Fibroblast of skin of right quadriceps (primary cell): ENCODE measurements at regions not wholly inside any gene's neighbourhood (a gene's known extent, or its start where the extent isn't known, plus 50 kb on each side); places are given as distances from the start of the nearest gene placed in this dataset.
"Not testable (repeated sequence)": the region's sequence is repeated elsewhere in the genome, so short reads cannot be mapped to it uniquely, and the experiment has no call there.

Source experiments
- DNase-seq: peaks from one replicate; pipeline ENCODE4 v3.0.0-alpha.2; 2013

DNA sequence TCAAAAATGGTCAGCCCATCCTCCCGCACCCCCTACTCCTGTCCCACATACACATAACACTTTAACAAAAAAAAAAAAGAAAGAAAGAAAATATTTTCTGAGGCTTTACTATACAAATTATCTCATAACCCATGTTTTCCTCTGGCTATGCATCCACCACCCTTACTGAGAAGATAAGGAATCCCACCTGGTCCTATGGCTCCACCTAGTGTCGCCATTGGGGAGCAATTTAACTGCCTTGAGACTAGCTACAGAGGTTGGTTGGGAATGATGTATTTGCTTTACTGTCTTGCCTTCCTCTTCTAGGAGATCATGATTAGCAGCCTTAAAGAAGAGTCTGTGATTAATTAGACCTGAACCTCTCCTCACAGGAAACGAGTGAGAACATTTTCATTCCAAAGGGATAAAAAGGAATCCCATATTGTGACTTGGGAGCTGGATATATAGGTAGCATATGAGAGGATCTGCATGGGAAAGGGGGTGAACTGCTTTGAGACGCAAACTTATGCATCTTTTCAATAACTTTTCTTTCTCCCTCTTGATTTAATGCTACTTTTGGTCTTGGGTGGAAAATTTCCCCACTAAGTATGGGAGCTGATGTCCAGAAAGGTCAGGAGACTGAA, 77.7 kb upstream of the SELENOP start:
- DNase-seq = peak; percentile 65

GRCh38 chr5:42888771-42889170, 77.1 kb upstream of the SELENOP start:
- no peak for DNase-seq

- DNase-seq = no peak
These were observed 75.9 kb upstream of the SELENOP start for GRCh38 chr5:42887575-42887974.

DNA sequence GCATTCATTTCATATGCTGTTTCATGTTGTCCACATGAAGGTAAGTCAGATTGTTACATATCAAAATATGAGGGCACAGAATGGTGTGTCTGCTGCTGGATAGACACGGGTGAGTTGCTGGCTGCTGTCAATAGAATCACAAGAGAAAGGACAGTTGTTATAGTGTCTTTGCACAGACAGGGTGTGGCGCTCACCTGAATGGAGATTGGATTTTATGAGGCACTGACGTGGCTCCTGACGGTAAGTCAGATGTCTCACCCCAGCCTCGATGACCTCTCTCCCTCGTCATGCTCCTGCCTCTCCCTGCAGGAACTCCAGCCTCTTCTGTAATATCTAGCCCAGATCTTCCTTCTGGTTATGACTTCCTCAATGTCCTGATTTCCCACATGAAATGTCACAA, 75.4 kb upstream of the SELENOP start:
- DNase-seq = no peak

DNA sequence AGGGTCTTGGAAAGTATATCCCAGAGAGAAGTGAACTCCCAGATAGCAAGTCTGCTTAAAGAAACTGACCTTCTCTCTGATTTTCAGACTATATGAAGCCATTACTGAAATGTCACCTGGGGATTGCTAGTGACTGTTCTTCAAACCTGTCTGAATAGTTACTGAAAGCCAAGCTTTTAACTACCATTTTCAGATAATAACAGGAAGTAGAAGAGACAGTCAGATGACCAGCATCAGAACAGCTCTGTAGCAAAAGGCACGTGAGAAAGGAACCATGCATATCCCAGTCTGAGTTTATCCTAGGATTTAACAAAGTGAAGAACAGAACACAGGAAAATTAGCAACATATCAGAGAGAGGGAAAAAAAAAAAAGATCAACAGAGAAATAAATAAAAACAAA, 74.9 kb upstream of the SELENOP start:
- no peak for DNase-seq

DNA sequence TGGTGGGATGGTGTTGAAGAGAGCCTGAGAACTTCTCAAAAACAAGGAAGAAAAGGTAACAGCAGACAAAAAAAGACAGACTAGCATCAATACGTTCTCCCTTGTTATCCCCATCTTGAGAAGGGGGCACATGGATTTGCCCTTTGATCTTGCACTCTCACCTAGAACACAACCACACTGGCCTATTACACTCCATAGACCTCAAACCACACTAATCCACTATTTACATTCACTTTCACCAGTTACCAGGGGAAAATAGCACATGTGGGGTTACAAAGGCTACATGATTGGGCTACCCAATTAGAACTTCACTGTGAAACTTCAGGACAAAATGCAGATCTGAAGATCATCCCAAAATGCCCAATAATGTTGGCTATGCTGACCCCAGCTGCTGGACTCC, 72.6 kb upstream of the SELENOP start:
- DNase-seq = no peak

DNA sequence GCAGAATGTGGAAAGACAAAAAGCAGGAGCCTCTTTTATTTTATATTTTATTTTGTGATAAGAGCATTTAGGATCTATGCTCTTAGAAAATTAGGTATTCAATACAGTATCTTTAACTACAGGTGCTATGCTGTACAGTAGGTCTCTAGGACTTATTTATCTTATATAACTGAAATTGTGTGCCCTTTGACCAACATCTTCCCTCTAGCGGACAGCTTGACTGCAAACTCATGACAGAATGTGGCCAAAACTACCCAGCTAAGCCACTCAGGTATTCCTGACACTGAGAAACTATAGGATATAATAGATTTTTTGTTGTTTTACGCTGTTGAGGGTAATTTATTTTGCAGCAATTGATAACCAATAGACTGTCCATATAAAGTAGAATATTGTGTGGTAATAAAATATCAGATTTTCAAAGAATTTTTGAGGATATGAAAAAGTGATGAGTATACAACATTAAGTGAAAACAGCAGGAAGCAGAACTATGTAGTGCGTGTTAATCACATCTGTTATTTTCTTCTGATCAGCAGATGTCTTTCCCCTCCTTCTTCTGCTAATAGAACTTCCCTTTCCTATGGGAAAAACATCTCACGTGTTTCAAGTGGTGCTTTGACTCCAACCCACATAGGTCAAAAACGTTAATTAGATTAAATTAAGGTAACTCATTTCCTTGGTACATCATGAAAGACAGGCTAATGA, 69.9 kb upstream of the SELENOP start:
- no peak for DNase-seq

DNA sequence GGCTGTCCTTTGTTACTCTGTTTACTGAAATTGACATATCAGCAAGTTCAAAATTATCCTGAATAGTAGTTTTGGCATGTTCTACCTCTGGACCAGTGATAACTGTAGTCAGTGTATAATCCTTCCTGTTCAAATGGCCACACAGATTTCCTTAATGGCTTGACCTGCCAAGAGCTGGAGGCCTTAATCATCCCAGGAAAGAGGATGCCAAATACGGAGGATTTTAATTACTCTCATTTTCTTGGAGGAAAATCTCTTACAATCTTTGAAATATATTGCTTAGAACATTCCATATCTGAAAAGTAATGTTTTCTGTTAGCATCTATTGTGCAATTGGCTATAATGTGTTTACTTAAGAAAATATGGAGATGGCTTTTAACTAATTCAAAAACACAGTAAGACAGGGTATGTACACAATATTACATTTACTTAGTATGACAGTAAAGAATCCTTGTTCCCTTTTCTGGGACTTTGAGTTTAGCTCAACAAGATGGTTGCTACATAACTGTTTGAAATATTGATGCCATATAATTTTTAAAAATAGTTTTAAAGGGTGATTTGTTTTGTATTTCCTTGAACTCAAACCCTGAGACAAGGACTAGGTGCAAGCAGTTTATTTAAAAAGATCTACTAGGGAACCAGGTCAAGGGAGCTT, 68.9 kb upstream of the SELENOP start:
- DNase-seq = no peak

GRCh38 chr5:42879291-42879690, 67.6 kb upstream of the SELENOP start:
- no peak for DNase-seq

GRCh38 chr5:42878550-42878949, 66.9 kb upstream of the SELENOP start:
- DNase-seq = no peak

GRCh38 chr5:42878041-42878440, 66.3 kb upstream of the SELENOP start:
- no peak for DNase-seq

DNA sequence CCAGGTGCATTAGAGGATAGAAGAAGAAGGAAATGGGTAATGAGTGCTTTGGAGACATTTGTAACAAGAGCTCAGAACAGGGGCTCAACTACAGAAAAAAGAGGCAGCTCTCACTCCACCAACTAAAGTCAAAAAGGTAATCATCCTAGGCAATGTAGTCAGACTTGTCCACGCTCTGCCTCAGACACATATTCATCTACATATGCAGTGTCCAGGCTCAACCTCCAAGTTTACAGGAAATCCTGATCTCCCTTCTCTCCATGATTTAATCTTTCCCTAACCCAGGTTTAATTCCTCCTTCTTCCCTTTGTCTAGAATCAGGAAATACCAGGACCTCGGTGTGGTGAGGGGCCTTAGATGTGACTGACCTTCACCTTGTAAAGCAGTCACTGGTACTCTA, 65.7 kb upstream of the SELENOP start:
- no peak for DNase-seq

GRCh38 chr5:42876375-42876844, 64.7 kb upstream of the SELENOP start:
- DNase-seq = no peak

GRCh38 chr5:42875785-42876374, 64.2 kb upstream of the SELENOP start:
- no peak for DNase-seq

DNA sequence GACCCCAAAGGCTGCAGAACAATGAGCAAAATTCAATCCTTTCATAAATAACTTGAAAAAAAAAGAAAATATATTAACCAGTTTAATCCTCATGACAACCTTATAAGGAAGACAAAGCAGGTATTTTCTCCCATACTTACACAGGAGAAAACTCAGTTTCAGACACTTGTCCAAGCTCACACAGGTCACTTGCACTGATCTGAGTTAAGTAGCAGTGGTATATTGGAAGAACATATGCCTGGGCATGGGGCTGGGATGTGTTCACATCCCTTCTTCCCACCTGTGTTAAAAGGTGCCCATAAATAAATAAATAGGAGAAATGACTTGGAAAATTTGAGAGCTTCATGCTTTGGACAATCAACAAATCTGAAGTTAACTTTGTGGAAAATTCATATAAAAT, 63.5 kb upstream of the SELENOP start:
- DNase-seq = no peak

GRCh38 chr5:42874621-42875198, 63.0 kb upstream of the SELENOP start:
- DNase-seq = no peak

- no peak for DNase-seq
These were observed 61.2 kb upstream of the SELENOP start for GRCh38 chr5:42872865-42873264.

GRCh38 chr5:42870882-42871418, 59.3 kb upstream of the SELENOP start:
- no peak for DNase-seq

DNA sequence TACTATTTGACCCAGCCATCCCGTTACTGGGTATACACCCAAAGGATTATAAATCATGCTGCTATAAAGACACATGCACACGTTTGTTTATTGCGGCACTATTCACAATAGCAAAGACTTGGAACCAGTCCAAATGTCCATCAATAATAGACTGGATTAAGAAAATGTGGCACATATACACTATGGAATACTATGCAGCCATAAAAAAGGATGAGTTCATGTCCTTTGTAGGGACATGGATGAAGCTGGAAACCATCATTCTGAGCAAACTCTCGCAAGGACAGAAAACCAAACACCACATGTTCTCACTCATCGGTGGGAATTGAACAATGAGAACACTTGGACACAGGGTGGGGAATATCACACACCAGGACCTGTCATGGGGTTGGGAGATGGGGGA, 56.7 kb upstream of the SELENOP start:
- DNase-seq = not testable (repeated sequence)

DNA sequence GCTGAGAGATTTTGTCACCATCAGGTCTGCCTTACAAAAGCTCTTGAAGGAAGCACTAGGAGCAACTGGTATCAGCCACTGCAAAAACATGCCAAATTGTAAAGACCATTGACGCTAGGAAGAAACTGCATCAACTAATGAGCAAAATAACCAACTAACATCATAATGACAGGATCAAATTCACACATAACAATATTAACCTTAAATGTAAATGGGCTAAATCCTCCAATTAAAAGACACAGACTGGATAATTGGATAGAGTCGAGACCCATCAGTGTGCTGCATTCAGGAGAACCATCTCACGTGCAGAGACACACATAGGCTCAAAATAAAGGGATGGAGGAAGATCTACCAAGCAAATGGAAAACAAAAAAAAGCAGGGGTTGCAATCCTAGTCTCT, 53.1 kb upstream of the SELENOP start:
- DNase-seq = not testable (repeated sequence)
